AG10803 (cell line): ENCODE measurements at regions not wholly inside any gene's neighbourhood (a gene's known extent, or its start where the extent isn't known, plus 50 kb on each side); places are given as distances from the start of the nearest gene placed in this dataset.

Source experiments
- DNase-seq: peaks from one replicate; pipeline ENCODE4 v3.0.0; 2010; ENCODE audit warnings: low read depth
- H3K4me3 ChIP-seq: 2 replicates; pipeline ENCODE4 v1.5.1; 2011; ENCODE audit warnings: mild to moderate bottlenecking, low read length, control low read depth
- CTCF ChIP-seq: conservative IDR thresholded peaks from 2 replicates; pipeline ENCODE4 v1.5.1; 2011; ENCODE audit warnings: mild to moderate bottlenecking, low read length, control low read depth, inconsistent platforms

- no peak overlapping the region for H3K4me3 ChIP-seq
- peak; percentile 33 for DNase-seq
- TF ChIP-seq CTCF, result no peak
Observed at GRCh38 chr2:41926614-41927580, 120.9 kb upstream of the PKDCC start.

- no peak for DNase-seq
- no peak overlapping the region for H3K4me3 ChIP-seq
- no peak for TF ChIP-seq CTCF
Observed at GRCh38 chr2:41927581-41928264, 120.1 kb upstream of the PKDCC start.

GRCh38 chr2:41928526-41928925, 119.3 kb upstream of the PKDCC start:
- DNase-seq, result peak; percentile 82
- no peak overlapping the region for H3K4me3 ChIP-seq
- no peak for TF ChIP-seq CTCF

- no peak for DNase-seq
- no peak for TF ChIP-seq CTCF
- no peak overlapping the region for H3K4me3 ChIP-seq
Observed at GRCh38 chr2:41930807-41931566, 116.8 kb upstream of the PKDCC start.

GRCh38 chr2:41932241-41933045, 115.4 kb upstream of the PKDCC start:
- TF ChIP-seq CTCF, result no peak
- DNase-seq, result peak; percentile 82

GRCh38 chr2:41933046-41933420, 114.8 kb upstream of the PKDCC start:
- DNase-seq, result no peak
- no peak overlapping the region for H3K4me3 ChIP-seq
- no peak for TF ChIP-seq CTCF

More at GRCh38 chr2:41932241-41933045, 115.4 kb upstream of the PKDCC start:
- peak overlapping the region; percentile 24; the same call in 1 of the 2 replicates for H3K4me3 ChIP-seq
